Fibroblast of lung (primary cell): ENCODE measurements at regions not wholly inside any gene's neighbourhood (a gene's known extent, or its start where the extent isn't known, plus 50 kb on each side); places are given as distances from the start of the nearest gene placed in this dataset.

ENCODE experiments used
- CTCF ChIP-seq, 2 donors: IDR thresholded peaks in 1 of 2; conservative IDR thresholded peaks in 1 of 2; 1 replicate in 1 of 2; 2 replicates in 1 of 2; pipeline ENCODE4 v1.5.1; 2011 to 2012; ENCODE audit warnings: low read length in 2 of 2, control low read depth in 1 of 2, inconsistent platforms in 1 of 2, low read depth in 1 of 2, mild to moderate bottlenecking in 1 of 2
- EZH2 ChIP-seq: IDR thresholded peaks from 2 replicates; pipeline ENCODE4 v1.5.1; 2012; ENCODE audit warnings: low read length, control low read depth, mild to moderate bottlenecking; ENCODE audit errors: missing control alignments

DNA sequence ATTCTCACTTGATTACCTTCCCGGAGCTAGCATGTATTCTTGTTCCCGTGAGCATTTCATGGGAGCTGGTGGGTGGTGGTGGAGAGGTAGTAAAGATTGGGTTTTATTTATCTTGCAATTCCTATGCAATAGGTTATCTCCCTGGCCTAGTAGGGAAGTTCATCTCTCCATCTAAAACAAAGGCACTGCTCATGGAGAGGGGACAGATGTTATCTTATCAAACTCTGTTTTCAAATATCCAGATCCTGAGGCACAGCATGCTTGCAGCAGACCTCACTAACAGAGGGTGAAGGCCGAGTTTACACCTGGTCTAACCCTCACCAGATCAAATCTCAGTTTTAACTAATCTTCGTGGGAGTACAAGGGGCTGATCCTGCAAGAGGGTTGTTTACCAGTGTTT lies 98.9 kb downstream of the CYRIA start:
- no peak for TF ChIP-seq CTCF (conservative IDR thresholded peaks at IDR 0.05 in 1 of 2, IDR thresholded peaks at IDR 0.05 in 1 of 2; ENCODE audit: low read depth in 1 of 2, low read length in 2 of 2)
- TF ChIP-seq EZH2 = no peak
